WTC11 (cell line): ENCODE measurements at regions not wholly inside any gene's neighbourhood (a gene's known extent, or its start where the extent isn't known, plus 50 kb on each side); places are given as distances from the start of the nearest gene placed in this dataset.

ENCODE experiments used
- ATAC-seq: fragments of 200-7000 bp; cut with Tn5 transposase; 2 replicates; pipeline ENCODE4 v1.10.0; 2021; ENCODE audit warnings: mild to moderate bottlenecking, moderate library complexity
- CTCF ChIA-PET: fragments of 300-600 bp; sonication (Branson Sonifier 250); formaldehyde crosslinking; loops from one replicate; lab custom pipeline; 2021; ENCODE audit warnings: antibody characterized with exemption; lab: Charles Lee
- POLR2A ChIA-PET: fragments of 350-600 bp; sonication (Branson Sonifier 250); formaldehyde crosslinking; loops from one replicate; lab custom pipeline; 2021; ENCODE audit warnings: antibody characterized with exemption; lab: Charles Lee
- DNase-seq: peaks from one replicate; pipeline ENCODE4 v3.0.0; 2021; ENCODE audit warnings: low spot score
- H3K27ac Mint-ChIP-seq: 2 replicates; pipeline ENCODE4 v1.8.0; 2021; ENCODE audit warnings: mixed read lengths
- H3K27me3 Mint-ChIP-seq: 2 replicates; pipeline ENCODE4 v1.8.0; 2021; ENCODE audit warnings: low read depth, mild to moderate bottlenecking, moderate library complexity, mixed read lengths
- H3K36me3 Mint-ChIP-seq: 2 replicates; pipeline ENCODE4 v1.8.0; 2021; ENCODE audit warnings: mixed read lengths
- H3K4me1 Mint-ChIP-seq: 2 replicates; pipeline ENCODE4 v1.8.0; 2022; ENCODE audit warnings: mixed read lengths
- H3K4me3 Mint-ChIP-seq: 2 replicates; pipeline ENCODE4 v1.8.0; 2021; ENCODE audit warnings: mild to moderate bottlenecking, moderate library complexity, mixed read lengths
- H3K9me3 Mint-ChIP-seq: 2 replicates; pipeline ENCODE4 v1.8.0; 2021; ENCODE audit warnings: mixed read lengths
- AFF4 ChIP-seq: sonication (generic); formaldehyde crosslinking; IDR thresholded peaks from 2 replicates; pipeline ENCODE4 v1.8.1; 2023; ENCODE audit warnings: mild to moderate bottlenecking, missing genetic modification reagents, borderline replicate concordance
- ARID4B ChIP-seq: sonication (generic); formaldehyde crosslinking; IDR thresholded peaks from 2 replicates; pipeline ENCODE4 v1.8.0; 2023; ENCODE audit warnings: missing genetic modification reagents, mild to moderate bottlenecking, borderline replicate concordance
- ATF3 ChIP-seq: sonication (generic); formaldehyde crosslinking; conservative IDR thresholded peaks from 2 replicates; pipeline ENCODE4 v1.8.1; 2022; ENCODE audit warnings: mild to moderate bottlenecking, missing genetic modification reagents
- ESRRA ChIP-seq: sonication (generic); formaldehyde crosslinking; IDR thresholded peaks from 2 replicates; pipeline ENCODE4 v1.8.1; 2022; ENCODE audit warnings: mild to moderate bottlenecking, missing genetic modification reagents, borderline replicate concordance
- NR1H2 ChIP-seq: sonication (generic); formaldehyde crosslinking; IDR thresholded peaks from 2 replicates; pipeline ENCODE4 v1.9.0; 2021; ENCODE audit warnings: mild to moderate bottlenecking, moderate library complexity, missing genetic modification reagents
- RELA ChIP-seq: sonication (generic); formaldehyde crosslinking; IDR thresholded peaks from 2 replicates; pipeline ENCODE4 v1.8.1; 2022; ENCODE audit warnings: missing genetic modification reagents, mild to moderate bottlenecking, borderline replicate concordance
- SP1 ChIP-seq: sonication (generic); formaldehyde crosslinking; conservative IDR thresholded peaks from 2 replicates; pipeline ENCODE4 v1.8.1; 2022; ENCODE audit warnings: missing genetic modification reagents
- TP53 ChIP-seq: sonication (generic); formaldehyde crosslinking; IDR thresholded peaks from 2 replicates; pipeline ENCODE4 v1.8.1; 2023; ENCODE audit warnings: mild to moderate bottlenecking, missing genetic modification reagents
- ZMAT4 ChIP-seq: fragments of 250-450 bp; sonication (Bioruptor Pico); IDR thresholded peaks from 2 replicates; pipeline ENCODE4 v1.9.0; 2021; ENCODE audit warnings: mild to moderate bottlenecking
- ZNF138 ChIP-seq: sonication (generic); formaldehyde crosslinking; conservative IDR thresholded peaks from 2 replicates; pipeline ENCODE4 v1.8.1; 2022; ENCODE audit warnings: mild to moderate bottlenecking, moderate library complexity, missing genetic modification reagents
- ZNF317 ChIP-seq: sonication (generic); formaldehyde crosslinking; IDR thresholded peaks from 2 replicates; pipeline ENCODE4 v1.8.1; 2023; ENCODE audit warnings: low read depth, mild to moderate bottlenecking, moderate library complexity, missing genetic modification reagents, borderline replicate concordance
- ZNF396 ChIP-seq: fragments of 250-450 bp; sonication (Bioruptor Pico); IDR thresholded peaks from 2 replicates; pipeline ENCODE4 v1.8.0; 2021; ENCODE audit warnings: mild to moderate bottlenecking, moderate library complexity, borderline replicate concordance
- ZNF671 ChIP-seq: fragments of 250-450 bp; sonication (Bioruptor Pico); IDR thresholded peaks from 2 replicates; pipeline ENCODE4 v1.8.0; 2021; ENCODE audit warnings: mild to moderate bottlenecking
- TF ChIP-seq, protein P1 (sequence below): fragments of 250-450 bp; sonication (Bioruptor Pico); IDR thresholded peaks from 2 replicates; pipeline ENCODE4 v1.9.0; 2021; ENCODE audit warnings: mild to moderate bottlenecking
- TF ChIP-seq, protein P2 (sequence below): fragments of 250-450 bp; sonication (Bioruptor Pico); conservative IDR thresholded peaks from 2 replicates; pipeline ENCODE4 v1.9.0; 2021; ENCODE audit warnings: mild to moderate bottlenecking
- TF ChIP-seq, protein P3 (sequence below): sonication (generic); formaldehyde crosslinking; IDR thresholded peaks from 2 replicates; pipeline ENCODE4 v1.8.1; 2022; ENCODE audit warnings: mild to moderate bottlenecking, moderate library complexity, missing genetic modification reagents
- TF ChIP-seq, protein P4 (sequence below): fragments of 250-450 bp; sonication (Bioruptor Pico); IDR thresholded peaks from 2 replicates; pipeline ENCODE4 v2.1.2; 2022; ENCODE audit warnings: mild to moderate bottlenecking, moderate library complexity
- TF ChIP-seq, protein P5 (sequence below): sonication (generic); formaldehyde crosslinking; IDR thresholded peaks from 2 replicates; pipeline ENCODE4 v1.8.1; 2022; ENCODE audit warnings: mild to moderate bottlenecking, missing genetic modification reagents, moderate library complexity, borderline replicate concordance

DNA sequence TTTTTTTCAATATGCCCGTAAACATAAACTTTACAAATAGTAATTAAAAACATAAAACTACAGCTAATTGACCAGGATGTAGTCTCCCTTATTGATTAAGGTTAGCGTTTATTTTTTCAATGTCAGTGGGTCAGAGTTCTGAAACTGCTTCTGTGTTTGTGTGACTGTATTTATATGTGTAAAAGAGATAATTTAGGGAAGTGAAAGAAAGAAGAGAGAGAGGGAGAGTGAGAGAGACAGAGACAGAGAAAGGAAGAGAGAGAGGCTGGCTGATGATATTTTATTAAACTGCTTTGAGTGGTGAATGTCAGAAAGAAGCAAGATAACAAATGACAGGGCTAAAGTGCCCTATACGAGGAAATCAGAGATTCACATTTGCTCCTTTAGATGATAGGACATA is 266.1 kb upstream of the PTCHD4 start:
- Mint-ChIP-seq H3K4me3 (no peak overlapping the region), H3K27ac (no peak overlapping the region), H3K4me1 (peaks cover 3% of the 10 kb centered on the region; the same call in 1 of the 2 replicates), H3K9me3 (peaks cover 9% of the 10 kb centered on the region; the same call in 1 of the 2 replicates), H3K36me3 (no peaks in the 10 kb centered on the region), H3K27me3 (no peaks in the 10 kb centered on the region)
- ChIA-PET POLR2A (no interaction called here), CTCF (no interaction called here)
- ATAC-seq (no peak), DNase-seq (no peak)
- TF ChIP-seq, protein P1, sequence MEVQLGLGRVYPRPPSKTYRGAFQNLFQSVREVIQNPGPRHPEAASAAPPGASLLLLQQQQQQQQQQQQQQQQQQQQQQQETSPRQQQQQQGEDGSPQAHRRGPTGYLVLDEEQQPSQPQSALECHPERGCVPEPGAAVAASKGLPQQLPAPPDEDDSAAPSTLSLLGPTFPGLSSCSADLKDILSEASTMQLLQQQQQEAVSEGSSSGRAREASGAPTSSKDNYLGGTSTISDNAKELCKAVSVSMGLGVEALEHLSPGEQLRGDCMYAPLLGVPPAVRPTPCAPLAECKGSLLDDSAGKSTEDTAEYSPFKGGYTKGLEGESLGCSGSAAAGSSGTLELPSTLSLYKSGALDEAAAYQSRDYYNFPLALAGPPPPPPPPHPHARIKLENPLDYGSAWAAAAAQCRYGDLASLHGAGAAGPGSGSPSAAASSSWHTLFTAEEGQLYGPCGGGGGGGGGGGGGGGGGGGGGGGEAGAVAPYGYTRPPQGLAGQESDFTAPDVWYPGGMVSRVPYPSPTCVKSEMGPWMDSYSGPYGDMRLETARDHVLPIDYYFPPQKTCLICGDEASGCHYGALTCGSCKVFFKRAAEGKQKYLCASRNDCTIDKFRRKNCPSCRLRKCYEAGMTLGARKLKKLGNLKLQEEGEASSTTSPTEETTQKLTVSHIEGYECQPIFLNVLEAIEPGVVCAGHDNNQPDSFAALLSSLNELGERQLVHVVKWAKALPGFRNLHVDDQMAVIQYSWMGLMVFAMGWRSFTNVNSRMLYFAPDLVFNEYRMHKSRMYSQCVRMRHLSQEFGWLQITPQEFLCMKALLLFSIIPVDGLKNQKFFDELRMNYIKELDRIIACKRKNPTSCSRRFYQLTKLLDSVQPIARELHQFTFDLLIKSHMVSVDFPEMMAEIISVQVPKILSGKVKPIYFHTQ (CRISPR knock-in tag) = no peak
- TF ChIP-seq ATF3 (CRISPR knock-in tag) = no peak
- no peak for TF ChIP-seq ZNF317 (CRISPR knock-in tag)
- TF ChIP-seq ARID4B = no peak
- TF ChIP-seq, protein P2, sequence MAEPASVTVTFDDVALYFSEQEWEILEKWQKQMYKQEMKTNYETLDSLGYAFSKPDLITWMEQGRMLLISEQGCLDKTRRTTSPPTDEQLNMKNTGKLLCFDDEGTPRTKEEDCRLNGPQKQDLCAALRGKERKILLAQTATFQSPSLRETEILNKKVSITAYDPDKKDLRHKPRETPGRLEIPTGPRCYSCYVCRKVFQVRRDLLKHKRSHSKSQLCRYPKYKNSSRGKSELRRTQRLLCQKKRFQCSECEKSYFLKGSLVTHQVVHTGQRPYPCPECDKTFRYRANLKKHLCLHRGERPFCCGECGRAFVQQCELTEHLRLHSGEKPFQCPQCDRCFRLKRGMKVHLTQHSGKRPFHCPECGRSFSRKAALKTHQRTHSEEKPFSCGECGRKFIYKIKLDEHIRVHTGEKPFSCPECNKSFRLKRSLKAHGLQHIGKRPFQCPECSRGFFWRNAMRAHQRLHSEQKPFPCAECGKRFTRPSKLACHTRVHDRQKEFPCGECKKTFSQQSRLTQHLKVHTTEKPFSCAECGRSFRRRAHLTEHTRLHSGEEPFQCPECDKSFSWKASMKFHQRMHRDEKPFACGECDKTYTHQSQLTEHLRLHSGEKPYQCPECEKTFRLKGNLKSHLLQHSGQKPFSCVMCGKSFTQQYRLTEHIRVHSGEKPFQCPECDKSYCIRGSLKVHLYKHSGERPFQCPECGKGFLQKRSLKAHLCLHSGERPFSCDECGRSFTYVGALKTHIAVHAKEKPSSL (CRISPR knock-in tag) = no peak
- TF ChIP-seq SP1 (CRISPR knock-in tag) = no peak
- TF ChIP-seq NR1H2 = no peak
- no peak for TF ChIP-seq RELA (CRISPR knock-in tag)
- no peak for TF ChIP-seq ESRRA
- TF ChIP-seq TP53 = no peak
- TF ChIP-seq, protein P3, sequence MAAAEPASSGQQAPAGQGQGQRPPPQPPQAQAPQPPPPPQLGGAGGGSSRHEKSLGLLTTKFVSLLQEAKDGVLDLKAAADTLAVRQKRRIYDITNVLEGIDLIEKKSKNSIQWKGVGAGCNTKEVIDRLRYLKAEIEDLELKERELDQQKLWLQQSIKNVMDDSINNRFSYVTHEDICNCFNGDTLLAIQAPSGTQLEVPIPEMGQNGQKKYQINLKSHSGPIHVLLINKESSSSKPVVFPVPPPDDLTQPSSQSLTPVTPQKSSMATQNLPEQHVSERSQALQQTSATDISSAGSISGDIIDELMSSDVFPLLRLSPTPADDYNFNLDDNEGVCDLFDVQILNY = no peak
- no peak for TF ChIP-seq ZMAT4
- TF ChIP-seq ZNF671 (CRISPR knock-in tag) = no peak
- TF ChIP-seq ZNF138 = no peak
- no peak for TF ChIP-seq AFF4 (CRISPR knock-in tag)
- TF ChIP-seq ZNF396 (CRISPR knock-in tag) = no peak
- TF ChIP-seq, protein P4, sequence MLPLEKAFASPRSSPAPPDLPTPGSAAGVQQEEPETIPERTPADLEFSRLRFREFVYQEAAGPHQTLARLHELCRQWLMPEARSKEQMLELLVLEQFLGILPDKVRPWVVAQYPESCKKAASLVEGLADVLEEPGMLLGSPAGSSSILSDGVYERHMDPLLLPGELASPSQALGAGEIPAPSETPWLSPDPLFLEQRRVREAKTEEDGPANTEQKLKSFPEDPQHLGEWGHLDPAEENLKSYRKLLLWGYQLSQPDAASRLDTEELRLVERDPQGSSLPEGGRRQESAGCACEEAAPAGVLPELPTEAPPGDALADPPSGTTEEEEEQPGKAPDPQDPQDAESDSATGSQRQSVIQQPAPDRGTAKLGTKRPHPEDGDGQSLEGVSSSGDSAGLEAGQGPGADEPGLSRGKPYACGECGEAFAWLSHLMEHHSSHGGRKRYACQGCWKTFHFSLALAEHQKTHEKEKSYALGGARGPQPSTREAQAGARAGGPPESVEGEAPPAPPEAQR (CRISPR knock-in tag) = no peak
- TF ChIP-seq, protein P5, sequence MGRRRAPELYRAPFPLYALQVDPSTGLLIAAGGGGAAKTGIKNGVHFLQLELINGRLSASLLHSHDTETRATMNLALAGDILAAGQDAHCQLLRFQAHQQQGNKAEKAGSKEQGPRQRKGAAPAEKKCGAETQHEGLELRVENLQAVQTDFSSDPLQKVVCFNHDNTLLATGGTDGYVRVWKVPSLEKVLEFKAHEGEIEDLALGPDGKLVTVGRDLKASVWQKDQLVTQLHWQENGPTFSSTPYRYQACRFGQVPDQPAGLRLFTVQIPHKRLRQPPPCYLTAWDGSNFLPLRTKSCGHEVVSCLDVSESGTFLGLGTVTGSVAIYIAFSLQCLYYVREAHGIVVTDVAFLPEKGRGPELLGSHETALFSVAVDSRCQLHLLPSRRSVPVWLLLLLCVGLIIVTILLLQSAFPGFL (CRISPR knock-in tag) = no peak
